H1 (cell line): ENCODE measurements at regions not wholly inside any gene's neighbourhood (a gene's known extent, or its start where the extent isn't known, plus 50 kb on each side); places are given as distances from the start of the nearest gene placed in this dataset.

Experiments used
- CTCF ChIA-PET: fragments of 300-600 bp; sonication (Branson Sonifier 250); formaldehyde crosslinking; loops from one replicate; lab custom pipeline; 2021; ENCODE audit not compliant: partially characterized antibody; lab: Charles Lee
- POLR2A ChIA-PET: fragments of 300-600 bp; sonication (Branson Sonifier 250); formaldehyde crosslinking; loops from one replicate; lab custom pipeline; 2021; ENCODE audit warnings: inconsistent platforms; ENCODE audit not compliant: partially characterized antibody; lab: Charles Lee
- DNase-seq, 2 experiments: peaks; one replicate each; pipeline versions ENCODE4 v3.0.0 to v3.0.0-alpha.2; 2010 to 2022; ENCODE audit warnings: low spot score in 2 of 2, low read depth in 1 of 2, mixed read lengths in 1 of 2
- FAIRE-seq: peaks from 2 replicates; lab custom pipeline; 2011; peaks lifted over from hg19 to GRCh38; lab: Jason Lieb, UNC
- H2AFZ ChIP-seq: 2 replicates; pipeline ENCODE4 v1.8.1; 2012; ENCODE audit warnings: low read length, inconsistent platforms
- H2AK5ac ChIP-seq: 2 replicates; pipeline ENCODE4 v1.6.1; 2013; ENCODE audit warnings: low read depth, low read length
- H2BK120ac ChIP-seq: replicated peaks from 2 replicates; pipeline ENCODE3; 2013; ENCODE audit warnings: low read depth, low read length, inconsistent platforms
- H2BK12ac ChIP-seq: 2 replicates; pipeline ENCODE4 v1.6.1; 2013; ENCODE audit warnings: low read depth, low read length
- H2BK15ac ChIP-seq: 2 replicates; pipeline ENCODE4 v1.6.1; 2013; ENCODE audit warnings: low read length
- H2BK20ac ChIP-seq: 2 replicates; pipeline ENCODE4 v1.6.1; 2013; ENCODE audit warnings: low read length
- H2BK5ac ChIP-seq: 2 replicates; pipeline ENCODE4 v1.6.1; 2013; ENCODE audit warnings: low read depth, low read length
- H3K14ac ChIP-seq: 2 replicates; pipeline ENCODE4 v1.6.1; 2013; ENCODE audit warnings: inconsistent platforms; ENCODE audit not compliant: insufficient read length
- H3K18ac ChIP-seq: 2 replicates; pipeline ENCODE4 v1.6.1; 2013; ENCODE audit warnings: low read length; ENCODE audit errors: extremely low read depth
- H3K23ac ChIP-seq: 2 replicates; pipeline ENCODE4 v1.6.1; 2013; ENCODE audit warnings: inconsistent platforms; ENCODE audit not compliant: insufficient read length
- H3K23me2 ChIP-seq: 2 replicates; pipeline ENCODE4 v1.6.1; 2013; ENCODE audit warnings: low read depth, low read length
- H3K27ac ChIP-seq: 2 replicates; pipeline ENCODE4 v1.6.1; 2011; ENCODE audit warnings: low read depth, low read length, inconsistent platforms
- H3K27me3 ChIP-seq, 4 experiments: replicated peaks in 1 of 4; 1 replicate in 1 of 4; 2 replicates in 3 of 4; pipeline versions ENCODE4 v1.6.1 to v1.8.1; 2011 to 2013; ENCODE audit warnings: low read length in 3 of 4, mild to moderate bottlenecking in 3 of 4, inconsistent platforms in 2 of 4, mixed read lengths in 2 of 4, moderate library complexity in 1 of 4; ENCODE audit not compliant: control insufficient read depth in 3 of 4, insufficient read depth in 3 of 4; ENCODE audit errors: extremely low read depth in 1 of 4
- H3K36me3 ChIP-seq, 4 experiments: 2 replicates each; pipeline versions ENCODE4 v1.6.1 to v1.8.1; 2011 to 2013; ENCODE audit warnings: mild to moderate bottlenecking in 4 of 4, low read length in 3 of 4, moderate library complexity in 2 of 4, control low read depth in 1 of 4, inconsistent platforms in 1 of 4; ENCODE audit not compliant: insufficient read depth in 4 of 4, control insufficient read depth in 2 of 4
- H3K4ac ChIP-seq: replicated peaks from 2 replicates; pipeline ENCODE3; 2013; ENCODE audit warnings: low read length, low read depth, mixed read lengths, inconsistent platforms; ENCODE audit not compliant: insufficient read length
- H3K4me1 ChIP-seq, 4 experiments: replicated peaks in 1 of 4; 1 replicate in 1 of 4; 2 replicates in 3 of 4; pipeline versions ENCODE4 v1.6.1 to v1.8.1; 2011 to 2013; ENCODE audit warnings: low read length in 3 of 4, inconsistent platforms in 2 of 4, mixed read lengths in 1 of 4; ENCODE audit not compliant: insufficient read depth in 4 of 4, control insufficient read depth in 3 of 4
- H3K4me2 ChIP-seq, 2 experiments: 2 replicates each; pipeline versions ENCODE4 v1.6.1 to v1.8.1; 2011 to 2013; ENCODE audit warnings: low read depth in 2 of 2, low read length in 2 of 2, control low read depth in 1 of 2, inconsistent platforms in 1 of 2, mild to moderate bottlenecking in 1 of 2; ENCODE audit not compliant: insufficient read depth in 1 of 2
- H3K4me3 ChIP-seq, 4 experiments: fragments of 200-600, 300-600 bp in 1 of 4; sonication (generic), shearing (Covaris generic), sonication (Bioruptor Twin) in 1 of 4; 2 replicates each; pipeline versions ENCODE4 v1.5.1 to v1.8.1; 2011 to 2016; ENCODE audit warnings: low read length in 4 of 4, low read depth in 3 of 4, control low read depth in 2 of 4, inconsistent platforms in 2 of 4, mild to moderate bottlenecking in 2 of 4, mixed read lengths in 1 of 4, moderate library complexity in 1 of 4; ENCODE audit not compliant: insufficient read depth in 2 of 4; ENCODE audit errors: extremely low read depth in 1 of 4
- H3K56ac ChIP-seq: replicated peaks from 2 replicates; pipeline ENCODE3; 2013; ENCODE audit warnings: low read depth, mild to moderate bottlenecking, mixed read lengths, low read length, inconsistent platforms; ENCODE audit not compliant: insufficient read length
- H3K79me1 ChIP-seq: 2 replicates; pipeline ENCODE4 v1.6.1; 2013; ENCODE audit warnings: low read depth, low read length, control low read depth
- H3K79me2 ChIP-seq, 2 experiments: 2 replicates each; pipeline versions ENCODE4 v1.6.1 to v1.8.1; 2012 to 2013; ENCODE audit warnings: low read length in 2 of 2, mild to moderate bottlenecking in 2 of 2, inconsistent platforms in 1 of 2; ENCODE audit not compliant: insufficient read depth in 2 of 2, control insufficient read depth in 1 of 2
- H3K9ac ChIP-seq, 4 experiments: replicated peaks in 1 of 4; 1 replicate in 1 of 4; 2 replicates in 3 of 4; pipeline versions ENCODE4 v1.6.1 to v1.8.1; 2011 to 2013; ENCODE audit warnings: low read depth in 3 of 4, low read length in 3 of 4, control low read depth in 2 of 4, mild to moderate bottlenecking in 2 of 4, moderate library complexity in 2 of 4, inconsistent platforms in 1 of 4; ENCODE audit errors: extremely low read depth in 1 of 4
- H3K9me3 ChIP-seq, 2 experiments: 2 replicates each; pipeline versions ENCODE4 v1.6.1 to v1.8.1; 2012 to 2013; ENCODE audit warnings: mild to moderate bottlenecking in 2 of 2, moderate library complexity in 2 of 2, control low read depth in 1 of 2, inconsistent platforms in 1 of 2, low read depth in 1 of 2, low read length in 1 of 2, mixed read lengths in 1 of 2; ENCODE audit not compliant: insufficient read depth in 2 of 2
- H4K20me1 ChIP-seq, 2 experiments: replicated peaks in 1 of 2; 2 replicates each; pipeline versions ENCODE3 to v1.8.1; 2011 to 2013; ENCODE audit warnings: inconsistent platforms in 2 of 2, low read length in 2 of 2, mild to moderate bottlenecking in 1 of 2; ENCODE audit not compliant: insufficient read depth in 2 of 2, control insufficient read depth in 1 of 2
- H4K5ac ChIP-seq: 2 replicates; pipeline ENCODE4 v1.6.1; 2013; ENCODE audit warnings: low read length, low read depth, mixed read lengths, inconsistent platforms; ENCODE audit not compliant: insufficient read length
- H4K8ac ChIP-seq: 2 replicates; pipeline ENCODE4 v1.8.0; 2013; ENCODE audit warnings: mild to moderate bottlenecking, moderate library complexity, low read length, inconsistent platforms; ENCODE audit not compliant: insufficient read depth; ENCODE audit errors: extremely low read depth
- H4K91ac ChIP-seq: replicated peaks from 2 replicates; pipeline ENCODE3; 2013; ENCODE audit warnings: low read length, mixed read lengths, inconsistent platforms; ENCODE audit not compliant: insufficient read length
- BACH1 ChIP-seq: IDR thresholded peaks from 2 replicates; pipeline ENCODE4 v1.6.1; 2012; ENCODE audit warnings: low read length, improper control_type of control experiment
- CBX5 ChIP-seq: fragments of 300-800, 300-1000 bp; sonication (generic); IDR thresholded peaks from 2 replicates; pipeline ENCODE4 v1.7.1; 2016; ENCODE audit warnings: antibody characterized with exemption, low read length, low read depth
- CHD2 ChIP-seq: IDR thresholded peaks from 2 replicates; pipeline ENCODE4 v1.6.1; 2012; ENCODE audit warnings: low read length, improper control_type of control experiment
- FOSL1 ChIP-seq: IDR thresholded peaks from 2 replicates; pipeline ENCODE4 v1.6.1; 2011; ENCODE audit warnings: mild to moderate bottlenecking, low read depth, low read length, moderate library complexity; ENCODE audit not compliant: insufficient read depth
- KDM1A ChIP-seq: fragments of 200-600, 300-600 bp; sonication (generic); IDR thresholded peaks from 2 replicates; pipeline ENCODE4 v1.7.1; 2016; ENCODE audit warnings: mild to moderate bottlenecking, low read length, borderline replicate concordance
- KDM5A ChIP-seq: fragments of 200-600 bp; IDR thresholded peaks from 2 replicates; pipeline ENCODE4 v1.7.1; 2012; ENCODE audit warnings: mild to moderate bottlenecking, low read length, inconsistent platforms, mixed read lengths
- SIN3A ChIP-seq, 2 experiments: IDR thresholded peaks in 1 of 2; conservative IDR thresholded peaks in 1 of 2; 2 replicates each; pipeline ENCODE4 v1.6.1; 2011 to 2012; ENCODE audit warnings: low read length in 2 of 2, improper control_type of control experiment in 1 of 2, low read depth in 1 of 2, mild to moderate bottlenecking in 1 of 2
- SUZ12 ChIP-seq: fragments of 200-600 bp; sonication (generic); IDR thresholded peaks from 2 replicates; pipeline ENCODE4 v1.6.1; 2012; ENCODE audit warnings: mild to moderate bottlenecking, inconsistent platforms, low read length, moderate library complexity, mixed read lengths
- TAF1 ChIP-seq: IDR thresholded peaks from 2 replicates; pipeline ENCODE4 v1.6.1; 2011; ENCODE audit warnings: mild to moderate bottlenecking, low read depth, low read length
- TBP ChIP-seq: IDR thresholded peaks from 2 replicates; pipeline ENCODE4 v1.6.1; 2011; ENCODE audit warnings: low read depth, low read length, improper control_type of control experiment
- WGBS, 2 experiments: shearing (Covaris generic) in 1 of 2; methylation state at CpG; one replicate each; pipeline versions ENCODE4 v1.1.6 to v1.1.7; 2013 to 2015; ENCODE audit warnings: low lambda C conversion rate in 2 of 2, mixed read lengths in 2 of 2, inconsistent platforms in 1 of 2, low coverage in 1 of 2, missing lambda C conversion rate in 1 of 2; ENCODE audit not compliant: insufficient replicate concordance in 2 of 2, insufficient coverage in 1 of 2, insufficient read length in 1 of 2; ENCODE audit errors: extremely low coverage in 1 of 2, missing lambda C conversion rate in 1 of 2; 5-methylcytosine and 5-hydroxymethylcytosine counted together
- TF ChIP-seq, protein P1 (sequence below): IDR thresholded peaks from 2 replicates; pipeline ENCODE4 v1.6.1; 2012; ENCODE audit warnings: low read length, inconsistent platforms

DNA sequence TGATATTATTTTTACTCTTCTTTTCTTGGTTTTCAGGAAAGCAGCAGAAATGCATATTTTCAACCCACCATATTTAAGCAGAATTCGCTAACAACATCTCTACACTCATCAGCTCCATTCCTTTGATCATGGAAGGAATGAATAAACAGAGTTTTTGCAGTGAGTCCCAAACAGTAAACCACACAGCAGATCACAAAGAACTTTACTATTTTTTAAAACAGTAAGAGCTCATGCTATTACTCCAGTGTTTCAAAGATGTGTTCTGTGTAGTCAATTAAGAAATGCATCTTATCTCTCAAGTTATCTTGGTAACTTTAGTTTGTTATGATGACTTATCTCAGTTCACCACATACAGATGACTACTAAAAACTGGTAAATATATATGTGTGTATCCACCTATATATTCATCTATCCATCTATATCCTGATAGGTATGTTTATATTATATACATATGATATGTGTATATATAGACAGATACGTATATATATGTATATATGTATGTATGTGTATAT lies 843.5 kb downstream of the BCL11B start:
- Histone ChIP-seq H3K36me3 (no peaks in the 10 kb centered on the region; a peak in 1 of 8 replicates), H3K9me3 (no peaks in the 10 kb centered on the region), H3K27ac (no peak overlapping the region), H2BK5ac (no peak overlapping the region), H3K4me2 (no peak overlapping the region), H2BK20ac (no peak overlapping the region), H3K56ac (no peak overlapping the region), H2BK120ac (no peak overlapping the region), H3K4me3 (no peak overlapping the region), H3K4ac (no peak overlapping the region), H3K9ac (no peak overlapping the region), H2AK5ac (no peak overlapping the region), H4K8ac (no peak overlapping the region), H2BK12ac (no peak overlapping the region), H4K20me1 (no peaks in the 10 kb centered on the region), H3K4me1 (no peaks in the 10 kb centered on the region), H4K91ac (no peak overlapping the region), H2BK15ac (no peak overlapping the region), H4K5ac (no peak overlapping the region), H3K23me2 (no peaks in the 10 kb centered on the region), H3K79me1 (no peaks in the 10 kb centered on the region), H2AFZ (no peak overlapping the region), H3K27me3 (no peaks in the 10 kb centered on the region), H3K18ac (no peak overlapping the region), H3K79me2 (no peaks in the 10 kb centered on the region), H3K14ac (no peak overlapping the region), H3K23ac (no peak overlapping the region)
- ChIA-PET POLR2A (no interaction called here), CTCF (interaction anchor here (1.4 kb wide), 1 partner anchor 14 kb away, joined by 3 read pairs; no protein-coding TSS in a partner anchor)
- no peak for TF ChIP-seq CHD2
- TF ChIP-seq BACH1 = no peak
- no peak for TF ChIP-seq KDM5A
- no peak for TF ChIP-seq FOSL1
- TF ChIP-seq TAF1 = no peak
- no peak for TF ChIP-seq KDM1A
- TF ChIP-seq TBP = no peak
- TF ChIP-seq SIN3A (conservative IDR thresholded peaks at IDR 0.05 in 1 of 2, IDR thresholded peaks at IDR 0.05 in 1 of 2; ENCODE audit: low read depth in 1 of 2, low read length in 2 of 2) = no peak
- no peak for TF ChIP-seq CBX5
- TF ChIP-seq SUZ12 = no peak
- TF ChIP-seq, protein P1, sequence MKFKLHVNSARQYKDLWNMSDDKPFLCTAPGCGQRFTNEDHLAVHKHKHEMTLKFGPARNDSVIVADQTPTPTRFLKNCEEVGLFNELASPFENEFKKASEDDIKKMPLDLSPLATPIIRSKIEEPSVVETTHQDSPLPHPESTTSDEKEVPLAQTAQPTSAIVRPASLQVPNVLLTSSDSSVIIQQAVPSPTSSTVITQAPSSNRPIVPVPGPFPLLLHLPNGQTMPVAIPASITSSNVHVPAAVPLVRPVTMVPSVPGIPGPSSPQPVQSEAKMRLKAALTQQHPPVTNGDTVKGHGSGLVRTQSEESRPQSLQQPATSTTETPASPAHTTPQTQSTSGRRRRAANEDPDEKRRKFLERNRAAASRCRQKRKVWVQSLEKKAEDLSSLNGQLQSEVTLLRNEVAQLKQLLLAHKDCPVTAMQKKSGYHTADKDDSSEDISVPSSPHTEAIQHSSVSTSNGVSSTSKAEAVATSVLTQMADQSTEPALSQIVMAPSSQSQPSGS = no peak
- FAIRE-seq = no peak
- DNase-seq = no peak
- WGBS, 2 experiments = 96% methylated on average over 2 of the region's 2 CpGs; no CpG with 5 or more reads in 1 of the 2 experiments
